ENCODE measurements at regions not wholly inside any gene's neighbourhood (a gene's known extent, or its start where the extent isn't known, plus 50 kb on each side); places are given as distances from the start of the nearest gene placed in this dataset.

DNA sequence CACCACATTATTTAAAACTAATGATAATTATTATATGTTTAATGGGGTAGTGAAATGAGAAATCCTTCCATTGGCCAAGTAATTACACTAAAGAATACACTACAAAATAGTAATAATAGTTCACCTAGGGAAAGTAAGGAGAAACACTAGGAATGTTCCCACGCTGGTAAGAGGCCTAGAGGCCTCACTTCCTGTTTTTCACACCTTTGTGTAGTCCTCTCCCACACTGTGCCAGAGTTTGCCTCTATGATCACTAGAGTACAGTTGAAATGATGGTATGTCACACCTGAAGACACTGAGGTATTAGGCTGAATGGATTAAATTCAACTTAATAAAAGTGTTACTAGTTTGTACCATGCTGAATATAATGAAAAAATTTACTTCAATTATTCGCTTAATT is 1348.0 kb upstream of the ATXN8OS start:
- TF ChIP-seq, protein P1, sequence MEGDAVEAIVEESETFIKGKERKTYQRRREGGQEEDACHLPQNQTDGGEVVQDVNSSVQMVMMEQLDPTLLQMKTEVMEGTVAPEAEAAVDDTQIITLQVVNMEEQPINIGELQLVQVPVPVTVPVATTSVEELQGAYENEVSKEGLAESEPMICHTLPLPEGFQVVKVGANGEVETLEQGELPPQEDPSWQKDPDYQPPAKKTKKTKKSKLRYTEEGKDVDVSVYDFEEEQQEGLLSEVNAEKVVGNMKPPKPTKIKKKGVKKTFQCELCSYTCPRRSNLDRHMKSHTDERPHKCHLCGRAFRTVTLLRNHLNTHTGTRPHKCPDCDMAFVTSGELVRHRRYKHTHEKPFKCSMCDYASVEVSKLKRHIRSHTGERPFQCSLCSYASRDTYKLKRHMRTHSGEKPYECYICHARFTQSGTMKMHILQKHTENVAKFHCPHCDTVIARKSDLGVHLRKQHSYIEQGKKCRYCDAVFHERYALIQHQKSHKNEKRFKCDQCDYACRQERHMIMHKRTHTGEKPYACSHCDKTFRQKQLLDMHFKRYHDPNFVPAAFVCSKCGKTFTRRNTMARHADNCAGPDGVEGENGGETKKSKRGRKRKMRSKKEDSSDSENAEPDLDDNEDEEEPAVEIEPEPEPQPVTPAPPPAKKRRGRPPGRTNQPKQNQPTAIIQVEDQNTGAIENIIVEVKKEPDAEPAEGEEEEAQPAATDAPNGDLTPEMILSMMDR (IDR thresholded peaks at IDR 0.05; ENCODE audit: insufficient read depth, low read depth, low read length), result no peak
- TF ChIP-seq EZH2 (IDR thresholded peaks at IDR 0.05; ENCODE audit: insufficient read depth, low read length), result no peak
